Erythroblast (primary cell): ENCODE measurements at regions not wholly inside any gene's neighbourhood (a gene's known extent, or its start where the extent isn't known, plus 50 kb on each side); places are given as distances from the start of the nearest gene placed in this dataset.

Experiments used
- DNase-seq, 2 experiments: peaks; one replicate each; lab custom pipeline; 2025; lab: John Stamatoyannopoulos, UW
- GATA1 ChIP-seq: IDR thresholded peaks from 2 replicates; pipeline ENCODE4 v1.6.1; 2011; ENCODE audit warnings: low read depth, mild to moderate bottlenecking, control low read depth, low read length, moderate library complexity
- POLR2A ChIP-seq: IDR thresholded peaks from 2 replicates; pipeline ENCODE4 v1.6.1; 2011; ENCODE audit warnings: mild to moderate bottlenecking, low read length

GRCh38 chr17:74107107-74107506 is 96.4 kb upstream of the RPL38 start:
- TF ChIP-seq POLR2A = no peak
- TF ChIP-seq GATA1 = no peak
- DNase-seq = no peak

DNA sequence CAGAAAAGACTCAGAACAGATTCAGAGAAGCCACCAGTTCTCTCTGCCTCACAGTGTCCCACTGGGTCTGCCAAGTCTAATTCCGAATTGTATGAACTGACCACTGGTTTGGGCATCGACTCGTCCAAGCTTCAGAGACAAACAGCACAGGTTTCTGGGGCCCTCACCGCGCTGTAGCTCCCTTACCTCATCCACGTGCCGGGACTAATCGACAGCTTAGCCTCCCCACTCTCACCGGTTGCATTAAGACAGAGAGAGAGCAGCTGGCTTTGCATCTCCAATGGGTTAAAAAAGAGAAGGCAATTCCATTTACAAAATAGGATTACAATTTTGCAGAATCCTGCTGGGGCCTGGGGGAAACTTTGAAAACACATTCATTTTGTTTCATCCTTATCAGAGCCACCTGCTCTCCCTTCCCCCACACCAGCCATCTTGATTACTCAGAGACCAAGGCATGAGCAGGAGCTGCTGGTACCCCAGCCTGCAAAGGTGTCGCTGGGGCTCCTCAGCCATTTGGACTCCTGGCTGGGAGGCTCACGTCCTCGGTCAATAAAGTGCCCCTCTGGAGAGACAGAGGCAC is 95.3 kb upstream of the RPL38 start:
- DNase-seq = no peak
- TF ChIP-seq GATA1 (no peak), POLR2A (no peak)

- no peak for TF ChIP-seq POLR2A
- no peak for DNase-seq
These were observed 93.0 kb upstream of the RPL38 start for GRCh38 chr17:74110467-74110866.

DNA sequence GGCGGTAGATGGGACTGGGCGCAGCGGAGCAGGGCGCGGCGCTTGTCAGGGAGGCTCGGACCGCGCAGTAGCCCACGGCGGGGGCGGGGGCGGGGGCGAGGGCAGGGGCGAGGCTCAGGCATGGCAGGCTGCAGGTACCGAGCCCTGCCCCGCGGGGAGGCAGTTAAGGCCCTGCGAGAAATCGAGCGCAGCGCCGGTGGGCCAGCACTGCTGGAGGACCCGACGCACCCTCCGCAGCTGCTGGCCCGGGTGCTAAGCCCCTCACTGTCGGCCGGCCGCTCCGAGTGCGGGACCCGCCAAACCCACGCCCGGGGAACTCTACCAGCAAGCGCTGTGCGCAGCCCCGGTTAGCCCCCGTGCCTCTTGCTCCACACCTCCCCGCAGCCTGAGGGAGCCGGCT is 90.2 kb upstream of the RPL38 start:
- no peak for TF ChIP-seq POLR2A
- TF ChIP-seq GATA1 = no peak
- DNase-seq = no peak

GRCh38 chr17:74113952-74114351 is 89.5 kb upstream of the RPL38 start:
- DNase-seq = no peak
- no peak for TF ChIP-seq GATA1
- no peak for TF ChIP-seq POLR2A

- DNase-seq = no peak
- TF ChIP-seq POLR2A (no peak), GATA1 (no peak)
These were observed 88.5 kb upstream of the RPL38 start for GRCh38 chr17:74114881-74115470.

DNA sequence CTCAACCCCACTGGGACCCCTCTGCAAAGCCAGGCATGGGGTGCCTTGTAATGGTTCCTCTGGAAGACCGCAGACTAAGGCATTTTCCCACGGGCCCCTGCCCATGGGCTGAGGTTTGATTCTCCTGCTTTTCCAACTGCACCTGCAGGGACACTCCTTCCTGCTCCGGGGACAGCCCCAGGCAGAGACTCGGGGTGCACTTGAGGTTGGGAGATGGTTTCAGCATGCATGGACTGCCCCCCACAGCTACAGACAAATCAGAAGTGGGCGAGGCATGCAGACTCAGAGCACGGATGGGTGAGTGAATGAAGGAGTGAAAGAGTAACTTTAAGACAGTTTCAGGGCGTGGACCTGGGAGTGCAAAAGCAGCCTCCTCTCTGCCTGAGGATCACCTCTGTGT is 87.9 kb upstream of the RPL38 start:
- TF ChIP-seq POLR2A (no peak), GATA1 (no peak)
- DNase-seq = no peak

DNA sequence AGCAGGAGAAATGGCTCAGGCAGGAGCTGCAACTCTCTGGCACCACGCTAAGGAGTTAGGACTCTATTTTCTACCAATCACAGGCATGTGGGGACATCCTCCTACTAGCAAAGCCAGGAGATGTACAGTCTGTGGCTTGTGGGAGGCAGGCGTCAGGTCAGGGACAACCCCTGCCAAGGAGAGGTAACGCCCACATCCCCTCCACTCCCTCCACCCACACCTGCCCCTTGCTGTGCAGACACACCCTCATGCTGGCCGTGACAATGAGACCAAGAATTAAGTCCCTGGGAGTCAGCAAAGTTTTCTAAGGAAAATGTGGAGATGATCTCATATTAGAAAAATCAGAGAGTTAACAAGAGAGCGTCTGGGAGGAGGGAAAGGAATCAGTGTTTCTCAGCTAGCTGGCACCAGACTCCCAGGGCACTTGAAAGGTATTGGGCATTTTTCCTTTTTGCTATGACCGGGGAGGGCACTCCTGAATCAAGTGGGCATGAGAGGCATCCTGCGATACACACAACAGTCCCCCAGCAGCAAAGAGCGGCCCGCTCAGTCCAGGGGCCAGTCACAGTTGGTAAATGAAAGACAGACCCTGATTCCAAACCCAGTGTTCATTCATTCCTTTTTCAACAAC is 87.3 kb upstream of the RPL38 start:
- DNase-seq = no peak
- TF ChIP-seq POLR2A (no peak), GATA1 (no peak)

- TF ChIP-seq POLR2A (no peak), GATA1 (no peak)
- DNase-seq = no peak
These were observed 86.3 kb upstream of the RPL38 start for GRCh38 chr17:74117087-74117698.

GRCh38 chr17:74117999-74118421 is 85.5 kb upstream of the RPL38 start:
- no peak for DNase-seq
- TF ChIP-seq GATA1 (no peak), POLR2A (no peak)

GRCh38 chr17:74118504-74118903 is 85.0 kb upstream of the RPL38 start:
- no peak for DNase-seq
- TF ChIP-seq GATA1 (no peak), POLR2A (no peak)

DNA sequence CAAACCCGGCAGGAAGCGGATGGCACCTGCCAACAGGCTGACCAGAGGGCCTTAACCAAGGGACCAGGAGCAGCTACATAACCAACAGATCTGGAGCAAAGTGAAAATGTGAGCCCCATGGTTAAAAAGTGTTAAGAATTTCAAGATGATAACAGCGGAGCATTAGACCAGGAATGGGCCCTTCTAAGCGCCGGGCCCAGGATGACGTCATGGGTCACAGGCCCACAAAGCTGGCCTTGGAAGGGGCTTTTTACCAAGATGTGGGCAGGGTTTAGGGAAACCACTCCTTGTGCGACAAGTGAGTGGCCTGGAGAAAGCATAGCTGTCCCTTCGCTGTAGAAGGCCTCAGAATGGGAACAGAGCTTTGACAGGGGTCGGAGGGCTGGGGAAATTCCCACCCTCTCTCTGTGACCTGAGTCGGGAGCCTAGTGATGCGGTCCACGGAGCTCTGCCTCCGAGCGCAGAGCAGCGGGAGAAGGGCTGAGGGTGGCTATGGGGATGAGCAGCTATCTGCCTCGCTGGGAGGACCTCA is 84.4 kb upstream of the RPL38 start:
- no peak for DNase-seq
- TF ChIP-seq GATA1 (no peak), POLR2A (no peak)

DNA sequence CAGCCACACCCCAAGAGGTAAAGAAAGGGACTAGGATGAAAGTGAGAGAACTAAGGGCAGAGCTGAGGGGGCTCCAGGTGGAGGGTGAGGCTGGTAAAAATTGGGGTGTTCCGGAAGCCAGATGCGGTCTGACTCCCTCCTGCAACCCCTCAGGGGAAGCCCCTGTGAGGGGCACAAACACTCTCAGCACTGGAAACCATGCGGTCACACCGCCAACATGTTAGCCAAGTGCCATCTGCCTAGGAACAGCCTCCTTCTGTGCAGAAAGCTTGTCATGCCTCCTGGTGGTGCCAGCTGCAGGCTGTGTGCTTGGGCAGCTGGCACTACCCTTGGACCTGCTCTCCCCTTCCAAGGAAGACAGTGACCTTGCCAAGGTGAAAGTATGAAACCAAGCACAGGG is 83.5 kb upstream of the RPL38 start:
- TF ChIP-seq POLR2A (no peak), GATA1 (no peak)
- no peak for DNase-seq

- TF ChIP-seq POLR2A = no peak
- TF ChIP-seq GATA1 = no peak
- no peak for DNase-seq
These were observed 80.1 kb upstream of the RPL38 start for GRCh38 chr17:74123350-74123749.
